Stomach (tissue), 8 donors: ENCODE measurements at regions not wholly inside any gene's neighbourhood (a gene's known extent, or its start where the extent isn't known, plus 50 kb on each side); places are given as distances from the start of the nearest gene placed in this dataset.

Experiments
- DNase-seq, 2 donors: peaks; one replicate each; pipeline versions ENCODE4 v3.0.0 to v3.0.0-alpha.2; 2013 to 2019
- H3K27ac ChIP-seq, 5 donors: fragments of 200-600 bp in 4 of 5; sonication (generic) in 4 of 5; one replicate each; pipeline ENCODE4 v1.5.1; 2013 to 2019; ENCODE audit warnings: mild to moderate bottlenecking in 1 of 5, moderate library complexity in 1 of 5
- H3K27me3 ChIP-seq, 3 donors: fragments of 200-600 bp; sonication (generic); one replicate each; pipeline ENCODE4 v1.5.1; 2017 to 2019; ENCODE audit warnings: mixed run types in 1 of 3
- H3K36me3 ChIP-seq, 4 donors: fragments of 200-600 bp; sonication (generic); 1 replicate in 3 of 4; 2 replicates in 1 of 4; pipeline ENCODE4 v1.5.1; 2016 to 2019
- H3K4me1 ChIP-seq, 4 donors: fragments of 200-600 bp; sonication (generic); one replicate each; pipeline ENCODE4 v1.5.1; 2016 to 2019
- H3K4me3 ChIP-seq, 4 donors: fragments of 200-600 bp; sonication (generic) in 3 of 4; one replicate each; pipeline ENCODE4 v1.5.1; 2016 to 2019; ENCODE audit warnings: mild to moderate bottlenecking in 1 of 4
- H3K9me3 ChIP-seq, 4 donors: fragments of 200-600 bp; sonication (generic); one replicate each; pipeline ENCODE4 v1.5.1; 2016 to 2019
- CTCF ChIP-seq, 7 experiments: fragments of 450-650 bp in 4 of 7; fragments of 200-600 bp in 3 of 7; sonication (generic) in 3 of 7; IDR thresholded peaks; one replicate each; pipeline ENCODE4 v1.5.1; 2016 to 2019; ENCODE audit warnings: antibody characterized with exemption in 7 of 7, control low read depth in 2 of 7, mild to moderate bottlenecking in 1 of 7
- EP300 ChIP-seq: sonication (generic); formaldehyde crosslinking; IDR thresholded peaks from one replicate; pipeline ENCODE4 v1.6.1; 2017; ENCODE audit warnings: antibody characterized with exemption
- POLR2A ChIP-seq, 4 donors: fragments of 450-650 bp; IDR thresholded peaks; one replicate each; pipeline ENCODE4 v1.6.1; 2016; ENCODE audit warnings: antibody characterized with exemption in 4 of 4, control low read depth in 2 of 4, mild to moderate bottlenecking in 1 of 4, moderate library complexity in 1 of 4
- POLR2AphosphoS5 ChIP-seq, 3 donors: sonication (generic); formaldehyde crosslinking; IDR thresholded peaks; one replicate each; pipeline ENCODE4 v1.6.1; 2016; ENCODE audit warnings: antibody characterized with exemption in 3 of 3
- WGBS, 5 donors: extraction: QIAGEN DNeasy Blood & Tissue Kit in 3 of 5; methylation state at CpG; one replicate each; pipeline versions ENCODE4 v1.1.5 to v1.1.7; 2013 to 2018; 5-methylcytosine and 5-hydroxymethylcytosine counted together
- intact Hi-C: fragments of 100-400 bp; cut with DNase I; formaldehyde crosslinking; loops from one replicate; pipeline ENCODE4 v1.15.1; 2023; ENCODE audit warnings: low total_unique reads
- donor health status: healthy with polysubstance abuse.
- donor health status: Bipolar disorder and iron deficiency.
- donor health status: healthy.

- intact Hi-C loops, result no loop called here
- Histone ChIP-seq H3K36me3 (no peaks in the 10 kb centered on the region), H3K27ac (no peak overlapping the region), H3K4me3 (no peak overlapping the region), H3K9me3 (no peaks in the 10 kb centered on the region), H3K4me1 (peaks cover 4 to 12% (median 7%) of the 10 kb centered on the region in 4 donors), H3K27me3 (no peaks in the 10 kb centered on the region)
- no peak for DNase-seq
- no peak for TF ChIP-seq EP300
- TF ChIP-seq POLR2A (IDR thresholded peaks at IDR 0.05), result no peak
- TF ChIP-seq CTCF (IDR thresholded peaks at IDR 0.05), result no peak
- no peak for TF ChIP-seq POLR2AphosphoS5 (IDR thresholded peaks at IDR 0.05)
- 96 to 100% (median 100%) methylated on average over 1 of the region's 1 CpG for WGBS, 5 donors
Measured at GRCh38 chr2:64828261-64828660, 160.9 kb upstream of the SLC1A4 start.

DNA sequence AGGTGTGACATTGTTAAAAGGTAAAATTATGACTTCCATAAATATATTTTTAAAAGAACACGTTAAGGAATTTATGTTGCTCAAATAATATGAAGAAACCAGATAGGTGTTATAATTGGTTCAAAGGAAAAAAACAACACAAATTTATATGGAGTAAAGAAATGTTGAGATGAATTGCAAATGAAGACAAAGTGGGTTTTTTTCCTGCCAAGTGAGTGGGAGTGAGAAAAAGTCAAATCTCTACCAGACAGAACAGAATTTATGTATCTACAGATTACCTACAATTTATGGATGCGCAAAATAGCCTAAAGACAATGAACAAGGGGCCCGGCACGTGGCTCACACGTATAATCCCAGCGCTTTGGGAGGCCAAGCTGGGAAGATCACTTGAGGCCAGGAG is 159.7 kb upstream of the SLC1A4 start:
- intact Hi-C loops, result no loop called here
- Histone ChIP-seq H3K27ac (no peak overlapping the region), H3K36me3 (no peaks in the 10 kb centered on the region), H3K4me1 (peaks cover 4 to 12% (median 7%) of the 10 kb centered on the region in 4 donors), H3K27me3 (no peaks in the 10 kb centered on the region), H3K4me3 (no peak overlapping the region), H3K9me3 (no peaks in the 10 kb centered on the region)
- 96% methylated on average over 6 of the region's 6 CpGs for WGBS, 5 donors
- TF ChIP-seq POLR2AphosphoS5 (IDR thresholded peaks at IDR 0.05) (no peak), EP300 (no peak), CTCF (IDR thresholded peaks at IDR 0.05) (no peak), POLR2A (IDR thresholded peaks at IDR 0.05) (no peak)
- DNase-seq, result no peak

DNA sequence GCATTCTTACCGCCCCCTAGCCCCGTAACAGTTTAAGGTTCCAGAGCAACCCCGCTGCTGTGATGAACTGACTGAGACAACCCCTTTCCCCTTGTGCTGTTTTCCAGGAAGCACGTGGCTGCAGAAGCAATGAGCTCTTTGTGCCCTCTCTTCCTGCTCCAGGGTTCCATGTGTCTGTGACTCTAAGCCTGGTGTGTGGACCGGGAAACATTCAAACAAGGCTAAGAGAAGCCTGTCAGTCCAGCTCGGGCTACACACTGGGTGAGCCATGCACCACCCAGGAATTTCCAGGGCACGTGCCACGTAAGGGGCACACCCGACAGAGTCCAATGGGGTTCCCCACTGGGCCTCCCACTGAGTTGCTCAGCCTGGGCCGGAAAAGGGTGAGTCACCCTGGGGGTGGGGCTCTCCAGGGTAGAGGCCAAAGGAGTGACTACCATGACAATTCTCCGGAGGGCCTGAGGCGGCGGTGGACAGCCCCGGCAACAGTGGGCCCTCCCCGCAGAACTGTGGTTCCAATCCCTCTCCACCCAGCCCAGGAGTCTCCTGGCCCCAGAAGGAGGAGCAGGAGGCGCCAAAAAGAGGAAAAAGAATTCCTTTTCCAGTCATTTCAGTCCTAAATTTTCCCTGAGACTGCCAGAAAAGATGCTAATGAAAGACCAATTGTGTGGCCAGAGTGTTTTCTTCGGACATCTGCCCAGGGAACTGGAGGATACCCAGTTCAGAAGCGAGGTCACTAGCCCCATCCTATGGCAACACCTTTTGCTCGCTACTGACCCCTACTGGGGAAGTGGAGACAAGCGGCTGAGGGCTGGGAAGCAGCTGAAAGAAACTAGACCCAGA is 157.8 kb upstream of the SLC1A4 start:
- H3K27me3 ChIP-seq, result no peaks in the 10 kb centered on the region

GRCh38 chr2:64831977-64832328 is 157.2 kb upstream of the SLC1A4 start:
- intact Hi-C loops, result no loop called here

More for the DNA sequence above, 157.8 kb upstream of the SLC1A4 start:
- no peaks in the 10 kb centered on the region for H3K9me3 ChIP-seq
- no peaks in the 10 kb centered on the region for H3K36me3 ChIP-seq
- DNase-seq, result peak; percentile 82 to 90
- no peak overlapping the region for H3K4me3 ChIP-seq
- 38 to 49% (median 44%) methylated on average over 19 to 20 of the region's 20 CpGs for WGBS, 5 donors
- H3K4me1 ChIP-seq, result peaks cover 4 to 16% (median 9%) of the 10 kb centered on the region in 4 donors
- intact Hi-C loops, result no loop called here
- peak overlapping the region; percentile 56 to 78 (median 63) for H3K27ac ChIP-seq
- TF ChIP-seq POLR2A (IDR thresholded peaks at IDR 0.05), result no peak
- no peak for TF ChIP-seq EP300
- peak in 5 of 7 experiments; percentile 62 to 84 (median 79) for TF ChIP-seq CTCF (IDR thresholded peaks at IDR 0.05)
- TF ChIP-seq POLR2AphosphoS5 (IDR thresholded peaks at IDR 0.05), result peak in 2 of 3 donors; percentile 56 to 61

More at GRCh38 chr2:64831977-64832328, 157.2 kb upstream of the SLC1A4 start:
- Histone ChIP-seq H3K27ac (peak overlapping the region in 4 of 5 donors; percentile 59 to 78 (median 68)), H3K27me3 (no peaks in the 10 kb centered on the region), H3K4me1 (peaks cover 4 to 21% (median 12%) of the 10 kb centered on the region in 4 donors), H3K9me3 (no peaks in the 10 kb centered on the region), H3K4me3 (no peak overlapping the region), H3K36me3 (no peaks in the 10 kb centered on the region)
- 78 to 84% (median 81%) methylated on average over 6 of the region's 6 CpGs for WGBS, 5 donors
- TF ChIP-seq POLR2A (IDR thresholded peaks at IDR 0.05) (no peak), EP300 (no peak), POLR2AphosphoS5 (IDR thresholded peaks at IDR 0.05) (no peak), CTCF (IDR thresholded peaks at IDR 0.05) (no peak)
- DNase-seq, result no peak
